Mucosa of descending colon (tissue), 3 donors: ENCODE measurements at regions not wholly inside any gene's neighbourhood (a gene's known extent, or its start where the extent isn't known, plus 50 kb on each side); places are given as distances from the start of the nearest gene placed in this dataset.

ENCODE experiments used
- ATAC-seq: fragments of 200-7000 bp; cut with Tn5 transposase; one replicate; pipeline ENCODE4 v1.9.1; 2020; ENCODE audit warnings: mild to moderate bottlenecking, moderate library complexity
- DNase-seq, 3 donors: peaks; one replicate each; pipeline ENCODE4 v3.0.0-alpha.2; 2020
- H3K36me3 ChIP-seq: fragments of 200-600 bp; one replicate; pipeline ENCODE4 v1.8.0; 2021; ENCODE audit warnings: low read depth, mild to moderate bottlenecking
- H3K4me1 ChIP-seq: fragments of 200-600 bp; one replicate; pipeline ENCODE4 v1.8.0; 2021; ENCODE audit warnings: low read depth, mild to moderate bottlenecking
- H3K4me3 ChIP-seq: fragments of 200-600 bp; one replicate; pipeline ENCODE4 v1.8.0; 2021; ENCODE audit warnings: mild to moderate bottlenecking
- H3K9me3 ChIP-seq: fragments of 200-600 bp; one replicate; pipeline ENCODE4 v1.8.0; 2021; ENCODE audit warnings: mild to moderate bottlenecking
- CTCF ChIP-seq: fragments of 200-600 bp; IDR thresholded peaks from one replicate; pipeline ENCODE4 v1.8.0; 2022; ENCODE audit warnings: antibody characterized with exemption, mild to moderate bottlenecking
- intact Hi-C, 2 donors: fragments of 100-400 bp; cut with DNase I in 1 of 2; cut with micrococcal nuclease in 1 of 2; formaldehyde crosslinking; loops; one replicate each; pipeline versions ENCODE4 v1.11.0 to v1.11.1; 2022; cut with DNase I, micrococcal nuclease
- donor health status: DM: no; HTN: no; CAD: no; lungs with moderate emphysema.
- donor health status: DM: no; HTN: no; CAD: no.
- donor health status: DM: no; HTN: yes; CAD: no.

- intact Hi-C loops, result no loop called here
- no peak overlapping the region for H3K4me3 ChIP-seq
These were observed 416.7 kb upstream of the CHORDC1 start for GRCh38 chr11:90639461-90639993.

GRCh38 chr11:90635886-90636285 lies 413.0 kb upstream of the CHORDC1 start:
- DNase-seq (no peak), ATAC-seq (no peak)
- Histone ChIP-seq H3K9me3 (peaks cover 14% of the 10 kb centered on the region), H3K36me3 (no peaks in the 10 kb centered on the region), H3K4me3 (no peak overlapping the region), H3K4me1 (no peaks in the 10 kb centered on the region)
- intact Hi-C loops, result no loop called here
- no peak for TF ChIP-seq CTCF

More at GRCh38 chr11:90639461-90639993, 416.7 kb upstream of the CHORDC1 start:
- TF ChIP-seq CTCF, result no peak
- H3K36me3 ChIP-seq, result no peaks in the 10 kb centered on the region
- DNase-seq (no peak), ATAC-seq (no peak)
- H3K9me3 ChIP-seq, result peaks cover 11% of the 10 kb centered on the region
- H3K4me1 ChIP-seq, result no peaks in the 10 kb centered on the region

- no peak for ATAC-seq
- no peaks in the 10 kb centered on the region for H3K4me1 ChIP-seq
These were observed 412.3 kb upstream of the CHORDC1 start for GRCh38 chr11:90635151-90635550.

GRCh38 chr11:90630176-90630575 lies 407.3 kb upstream of the CHORDC1 start:
- Histone ChIP-seq H3K36me3 (no peaks in the 10 kb centered on the region), H3K4me3 (no peak overlapping the region), H3K4me1 (no peaks in the 10 kb centered on the region), H3K9me3 (peaks cover 12% of the 10 kb centered on the region)
- no peak for ATAC-seq
- no peak for TF ChIP-seq CTCF
- intact Hi-C loops, result no loop called here
- no peak for DNase-seq

More at GRCh38 chr11:90635151-90635550, 412.3 kb upstream of the CHORDC1 start:
- no peaks in the 10 kb centered on the region for H3K36me3 ChIP-seq
- no peak for TF ChIP-seq CTCF
- intact Hi-C loops, result no loop called here
- DNase-seq, result no peak
- H3K9me3 ChIP-seq, result peaks cover 14% of the 10 kb centered on the region
- H3K4me3 ChIP-seq, result no peak overlapping the region

- ATAC-seq (no peak), DNase-seq (no peak)
- Histone ChIP-seq H3K4me3 (no peak overlapping the region), H3K36me3 (no peaks in the 10 kb centered on the region), H3K4me1 (no peaks in the 10 kb centered on the region), H3K9me3 (peaks cover 12% of the 10 kb centered on the region)
- TF ChIP-seq CTCF, result no peak
- intact Hi-C loops, result no loop called here
These were observed 406.5 kb upstream of the CHORDC1 start for GRCh38 chr11:90629229-90629806.
